ENCODE measurements at regions not wholly inside any gene's neighbourhood (a gene's known extent, or its start where the extent isn't known, plus 50 kb on each side); places are given as distances from the start of the nearest gene placed in this dataset.

GRCh38 chr2:238978497-238978896 lies 130.6 kb downstream of the TWIST2 start:
- no peaks in the 10 kb centered on the region for H4K20me1 ChIP-seq (ENCODE audit: insufficient read depth)
- no peaks in the 10 kb centered on the region for H3K4me1 ChIP-seq (ENCODE audit: low read depth, poor library complexity, severe bottlenecking)
- H3K4me3 ChIP-seq (IDR thresholded peaks at IDR 0.05; ENCODE audit: insufficient read depth, low read depth, low read length) = no peak overlapping the region
- TF ChIP-seq CTCF (conservative IDR thresholded peaks at IDR 0.05; ENCODE audit: low read depth, low read length) = no peak
- no peak overlapping the region for H2AFZ ChIP-seq (ENCODE audit: low read depth)
- no peaks in the 10 kb centered on the region for H3K27me3 ChIP-seq (ENCODE audit: insufficient read depth, low read depth)
- no peak overlapping the region for H3K27ac ChIP-seq
- H3K9ac ChIP-seq = no peak overlapping the region
- H3K79me2 ChIP-seq (ENCODE audit: insufficient read depth, low read depth) = no peaks in the 10 kb centered on the region
- H3K36me3 ChIP-seq (ENCODE audit: insufficient read depth) = no peaks in the 10 kb centered on the region
- no peak overlapping the region for H3K4me2 ChIP-seq

- H3K9ac ChIP-seq = no peak overlapping the region
- no peaks in the 10 kb centered on the region for H3K27me3 ChIP-seq (ENCODE audit: insufficient read depth, low read depth)
- H3K4me2 ChIP-seq = no peak overlapping the region
- no peaks in the 10 kb centered on the region for H3K79me2 ChIP-seq (ENCODE audit: insufficient read depth, low read depth)
- no peak overlapping the region for H3K27ac ChIP-seq
- H4K20me1 ChIP-seq (ENCODE audit: insufficient read depth) = no peaks in the 10 kb centered on the region
- H2AFZ ChIP-seq (ENCODE audit: low read depth) = no peak overlapping the region
- H3K4me3 ChIP-seq (IDR thresholded peaks at IDR 0.05; ENCODE audit: insufficient read depth, low read depth, low read length) = no peak overlapping the region
- H3K4me1 ChIP-seq (ENCODE audit: low read depth, poor library complexity, severe bottlenecking) = no peaks in the 10 kb centered on the region
- no peaks in the 10 kb centered on the region for H3K36me3 ChIP-seq (ENCODE audit: insufficient read depth)
- no peak for TF ChIP-seq CTCF (conservative IDR thresholded peaks at IDR 0.05; ENCODE audit: low read depth, low read length)
These were observed 131.8 kb downstream of the TWIST2 start for GRCh38 chr2:238979636-238980035.

- no peaks in the 10 kb centered on the region for H3K36me3 ChIP-seq (ENCODE audit: insufficient read depth)
- H3K4me1 ChIP-seq (ENCODE audit: low read depth, poor library complexity, severe bottlenecking) = no peaks in the 10 kb centered on the region
- no peaks in the 10 kb centered on the region for H3K27me3 ChIP-seq (ENCODE audit: insufficient read depth, low read depth)
- no peak for TF ChIP-seq CTCF (conservative IDR thresholded peaks at IDR 0.05; ENCODE audit: low read depth, low read length)
- H3K27ac ChIP-seq = no peak overlapping the region
- no peak overlapping the region for H2AFZ ChIP-seq (ENCODE audit: low read depth)
- no peaks in the 10 kb centered on the region for H3K79me2 ChIP-seq (ENCODE audit: insufficient read depth, low read depth)
- H4K20me1 ChIP-seq (ENCODE audit: insufficient read depth) = no peaks in the 10 kb centered on the region
- H3K4me2 ChIP-seq = no peak overlapping the region
- H3K9ac ChIP-seq = no peak overlapping the region
- no peak overlapping the region for H3K4me3 ChIP-seq (IDR thresholded peaks at IDR 0.05; ENCODE audit: insufficient read depth, low read depth, low read length)
These were observed 137.3 kb downstream of the TWIST2 start for GRCh38 chr2:238985041-238985729.

GRCh38 chr2:238985931-238986446 lies 138.1 kb downstream of the TWIST2 start:
- H3K9ac ChIP-seq = no peak overlapping the region

More at GRCh38 chr2:238985931-238986446, 138.1 kb downstream of the TWIST2 start:
- no peak for TF ChIP-seq CTCF (conservative IDR thresholded peaks at IDR 0.05; ENCODE audit: low read depth, low read length)
- no peaks in the 10 kb centered on the region for H3K79me2 ChIP-seq (ENCODE audit: insufficient read depth, low read depth)
- no peak overlapping the region for H3K4me2 ChIP-seq
- no peak overlapping the region for H3K27ac ChIP-seq
- no peaks in the 10 kb centered on the region for H3K4me1 ChIP-seq (ENCODE audit: low read depth, poor library complexity, severe bottlenecking)
- no peaks in the 10 kb centered on the region for H3K36me3 ChIP-seq (ENCODE audit: insufficient read depth)
- no peak overlapping the region for H2AFZ ChIP-seq (ENCODE audit: low read depth)
- no peaks in the 10 kb centered on the region for H4K20me1 ChIP-seq (ENCODE audit: insufficient read depth)
- H3K27me3 ChIP-seq (ENCODE audit: insufficient read depth, low read depth) = no peaks in the 10 kb centered on the region
- H3K4me3 ChIP-seq (IDR thresholded peaks at IDR 0.05; ENCODE audit: insufficient read depth, low read depth, low read length) = no peak overlapping the region
